A549 (cell line): ENCODE measurements at regions not wholly inside any gene's neighbourhood (a gene's known extent, or its start where the extent isn't known, plus 50 kb on each side); places are given as distances from the start of the nearest gene placed in this dataset.

Experiments used
- ATAC-seq, 2 experiments: fragments of 200-7000 bp in 1 of 2; fragments of >200 bp in 1 of 2; cut with Nextera tagmentation in 1 of 2; cut with Tn5 transposase in 1 of 2; 3 replicates each; pipeline versions ENCODE4 v1.8.0 to v1.9.1; 2018 to 2020; ENCODE audit warnings: mild to moderate bottlenecking in 1 of 2, moderate library complexity in 1 of 2
- CTCF ChIA-PET: fragments of 300-600 bp; sonication (Branson Sonifier 250); formaldehyde crosslinking; extraction: SDS; loops from one replicate; lab custom pipeline; 2021; ENCODE audit warnings: antibody characterized with exemption, inconsistent platforms; lab: Yijun Ruan, JAX
- POLR2A ChIA-PET: fragments of 350-600 bp; formaldehyde crosslinking; extraction: SDS; loops from one replicate; lab custom pipeline; 2021; ENCODE audit warnings: antibody characterized with exemption, inconsistent platforms; lab: Yijun Ruan, JAX
- DNase-seq, 2 experiments: peaks; one replicate each; pipeline versions ENCODE4 v3.0.0 to v3.0.0-alpha.2; 2011 to 2016; ENCODE audit warnings: low read depth in 1 of 2, low spot score in 1 of 2
- FAIRE-seq: peaks from 2 replicates; lab custom pipeline; 2011; peaks lifted over from hg19 to GRCh38; lab: Jason Lieb, UNC
- H3K27ac ChIP-seq, 2 experiments: fragments of >200 bp; sonication (Bioruptor Twin); formaldehyde crosslinking; 3 replicates each; pipeline ENCODE4 v1.5.1; 2016 to 2017
- H3K4me1 ChIP-seq: fragments of >200 bp; sonication (Bioruptor Twin); formaldehyde crosslinking; 3 replicates; pipeline ENCODE4 v1.6.1; 2016
- H3K4me2 ChIP-seq: fragments of >200 bp; sonication (Bioruptor Twin); formaldehyde crosslinking; 3 replicates; pipeline ENCODE4 v1.6.1; 2016
- H3K4me3 ChIP-seq: fragments of >200 bp; sonication (Bioruptor Twin); formaldehyde crosslinking; 3 replicates; pipeline ENCODE4 v1.5.1; 2016
- H3K9me3 ChIP-seq: fragments of >200 bp; sonication (Bioruptor Twin); formaldehyde crosslinking; 3 replicates; pipeline ENCODE4 v1.6.1; 2016
- CBX2 ChIP-seq: fragments of 200-600 bp; sonication (generic); IDR thresholded peaks from 2 replicates; pipeline ENCODE4 v1.6.1; 2016; ENCODE audit warnings: low read depth, mild to moderate bottlenecking, borderline replicate concordance
- CBX8 ChIP-seq: fragments of 200-600 bp; sonication (generic); IDR thresholded peaks from 2 replicates; pipeline ENCODE4 v1.6.1; 2016
- CHD4 ChIP-seq: fragments of 200-600 bp; sonication (generic); IDR thresholded peaks from 2 replicates; pipeline ENCODE4 v1.6.1; 2016; ENCODE audit warnings: antibody characterized with exemption, mild to moderate bottlenecking, borderline replicate concordance
- EHF ChIP-seq: fragments of 250-450 bp; sonication (Bioruptor Pico); IDR thresholded peaks from 2 replicates; pipeline ENCODE4 v1.5.0; 2020; ENCODE audit warnings: mild to moderate bottlenecking
- EHMT2 ChIP-seq: fragments of 200-600 bp; sonication (generic); IDR thresholded peaks from 2 replicates; pipeline ENCODE4 v1.6.1; 2016; ENCODE audit warnings: antibody characterized with exemption, low read depth, mild to moderate bottlenecking, moderate library complexity
- EP300 ChIP-seq, 2 experiments: fragments of >200 bp; sonication (Bioruptor Twin); formaldehyde crosslinking; IDR thresholded peaks; 2 replicates in 1 of 2; 3 replicates in 1 of 2; pipeline ENCODE4 v1.6.1; 2016 to 2017
- FOSB ChIP-seq: fragments of 250-450 bp; sonication (Bioruptor Pico); IDR thresholded peaks from 2 replicates; pipeline ENCODE4 v1.5.0; 2020; ENCODE audit warnings: mild to moderate bottlenecking, moderate library complexity
- FOXS1 ChIP-seq: fragments of 250-450 bp; sonication (Bioruptor Pico); IDR thresholded peaks from 2 replicates; pipeline ENCODE4 v1.5.0; 2020; ENCODE audit warnings: mild to moderate bottlenecking, moderate library complexity
- HDAC2 ChIP-seq: fragments of 200-600 bp; sonication (generic); IDR thresholded peaks from 2 replicates; pipeline ENCODE4 v1.6.1; 2016
- HOXA7 ChIP-seq: fragments of 250-450 bp; sonication (Bioruptor Pico); IDR thresholded peaks from 2 replicates; pipeline ENCODE4 v1.5.0; 2020; ENCODE audit warnings: mild to moderate bottlenecking, moderate library complexity
- MAFK ChIP-seq: fragments of 450-650 bp; IDR thresholded peaks from 2 replicates; pipeline ENCODE4 v1.6.1; 2014; ENCODE audit not compliant: partially characterized antibody
- NFE2L2 ChIP-seq: fragments of 150-350 bp; conservative IDR thresholded peaks from 2 replicates; pipeline ENCODE4 v1.6.1; 2014; ENCODE audit warnings: low read length
- POLR2AphosphoS2 ChIP-seq: conservative IDR thresholded peaks from 2 replicates; pipeline ENCODE4 v1.6.1; 2012; ENCODE audit warnings: low read length, improper control_type of control experiment, inconsistent platforms
- RARB ChIP-seq: fragments of 250-450 bp; sonication (Bioruptor Pico); IDR thresholded peaks from 2 replicates; pipeline ENCODE4 v1.8.0; 2021; ENCODE audit warnings: mild to moderate bottlenecking, moderate library complexity
- RCOR1 ChIP-seq: fragments of 150-350 bp; IDR thresholded peaks from 2 replicates; pipeline ENCODE4 v1.6.1; 2014; ENCODE audit warnings: antibody characterized with exemption, low read length, low read depth
- RFX5 ChIP-seq: fragments of 450-650 bp; IDR thresholded peaks from 2 replicates; pipeline ENCODE4 v1.7.1; 2014; ENCODE audit warnings: antibody characterized with exemption, mild to moderate bottlenecking, moderate library complexity
- TFCP2L1 ChIP-seq: fragments of 250-450 bp; sonication (Bioruptor Pico); IDR thresholded peaks from 2 replicates; pipeline ENCODE4 v1.5.0; 2021; ENCODE audit warnings: mild to moderate bottlenecking
- ZC3H11A ChIP-seq: fragments of 450-650 bp; IDR thresholded peaks from 2 replicates; pipeline ENCODE4 v1.6.1; 2014; ENCODE audit warnings: antibody characterized with exemption, mild to moderate bottlenecking
- WGBS: methylation state at CpG from one replicate; pipeline ENCODE4 v1.1.6; 2017; ENCODE audit errors: missing lambda C conversion rate; 5-methylcytosine and 5-hydroxymethylcytosine counted together
- TF ChIP-seq, protein P1 (sequence below): IDR thresholded peaks from 2 replicates; pipeline ENCODE4 v1.6.1; 2012; ENCODE audit warnings: low read depth, borderline replicate concordance
- TF ChIP-seq, protein P2 (sequence below): fragments of 250-450 bp; sonication (Bioruptor Pico); IDR thresholded peaks from 2 replicates; pipeline ENCODE4 v1.5.0; 2020; ENCODE audit warnings: low read depth, mild to moderate bottlenecking, moderate library complexity
- TF ChIP-seq, protein P3 (sequence below): IDR thresholded peaks from 2 replicates; pipeline ENCODE4 v1.6.1; 2012
- TF ChIP-seq, protein P4 (sequence below): fragments of >200 bp; sonication (Bioruptor Twin); formaldehyde crosslinking; IDR thresholded peaks from 2 replicates; pipeline ENCODE4 v1.6.1; 2016

DNA sequence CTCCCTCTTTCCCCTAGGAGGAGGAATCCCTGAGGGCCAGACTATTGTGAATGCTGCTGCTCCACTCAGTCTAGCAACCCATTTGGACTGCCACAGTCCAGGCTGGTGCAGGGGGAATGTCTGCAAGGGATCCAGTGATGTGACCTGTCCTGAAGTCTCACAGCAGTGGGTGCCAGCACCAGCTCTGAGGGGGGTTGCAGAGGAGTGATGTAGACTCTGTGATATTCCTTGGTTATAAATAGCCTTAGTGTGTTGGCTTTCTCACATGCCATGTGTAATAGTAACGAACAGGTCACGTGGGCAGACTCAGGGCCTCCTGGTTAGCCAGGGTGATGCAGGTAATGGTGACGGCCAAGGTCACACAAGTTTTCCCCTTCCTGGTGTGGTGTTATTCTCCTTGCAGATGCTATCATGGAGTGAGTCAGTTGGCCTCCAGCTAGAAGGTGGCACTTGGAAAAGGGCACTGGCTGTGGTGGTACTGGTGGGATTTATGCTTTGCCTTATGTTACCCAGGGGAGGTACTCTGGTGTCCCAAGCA lies 404.4 kb downstream of the UTRN start:
- POLR2A ChIA-PET = no interaction called here
- no peak overlapping the region for H3K4me3 ChIP-seq
- DNase-seq (no peak), ATAC-seq (no peak), FAIRE-seq (no peak)
- no peaks in the 10 kb centered on the region for H3K4me1 ChIP-seq
- H3K27ac ChIP-seq = no peak overlapping the region
- WGBS = 89% methylated on average over 3 of the region's 3 CpGs
- H3K9me3 ChIP-seq = no peaks in the 10 kb centered on the region
- TF ChIP-seq ZC3H11A (no peak), RCOR1 (no peak), EHMT2 (no peak), MAFK (no peak), EP300 (IDR thresholded peaks at IDR 0.05) (no peak), TFCP2L1 (CRISPR knock-in tag) (no peak)
- TF ChIP-seq, protein P1, sequence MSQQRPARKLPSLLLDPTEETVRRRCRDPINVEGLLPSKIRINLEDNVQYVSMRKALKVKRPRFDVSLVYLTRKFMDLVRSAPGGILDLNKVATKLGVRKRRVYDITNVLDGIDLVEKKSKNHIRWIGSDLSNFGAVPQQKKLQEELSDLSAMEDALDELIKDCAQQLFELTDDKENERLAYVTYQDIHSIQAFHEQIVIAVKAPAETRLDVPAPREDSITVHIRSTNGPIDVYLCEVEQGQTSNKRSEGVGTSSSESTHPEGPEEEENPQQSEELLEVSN = no peak
- TF ChIP-seq, protein P2, sequence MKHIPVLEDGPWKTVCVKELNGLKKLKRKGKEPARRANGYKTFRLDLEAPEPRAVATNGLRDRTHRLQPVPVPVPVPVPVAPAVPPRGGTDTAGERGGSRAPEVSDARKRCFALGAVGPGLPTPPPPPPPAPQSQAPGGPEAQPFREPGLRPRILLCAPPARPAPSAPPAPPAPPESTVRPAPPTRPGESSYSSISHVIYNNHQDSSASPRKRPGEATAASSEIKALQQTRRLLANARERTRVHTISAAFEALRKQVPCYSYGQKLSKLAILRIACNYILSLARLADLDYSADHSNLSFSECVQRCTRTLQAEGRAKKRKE (CRISPR knock-in tag) = no peak
- TF ChIP-seq, all 56 proteins: peak for 0
- CTCF ChIA-PET = no interaction called here
- H3K4me2 ChIP-seq = no peak overlapping the region

DNA sequence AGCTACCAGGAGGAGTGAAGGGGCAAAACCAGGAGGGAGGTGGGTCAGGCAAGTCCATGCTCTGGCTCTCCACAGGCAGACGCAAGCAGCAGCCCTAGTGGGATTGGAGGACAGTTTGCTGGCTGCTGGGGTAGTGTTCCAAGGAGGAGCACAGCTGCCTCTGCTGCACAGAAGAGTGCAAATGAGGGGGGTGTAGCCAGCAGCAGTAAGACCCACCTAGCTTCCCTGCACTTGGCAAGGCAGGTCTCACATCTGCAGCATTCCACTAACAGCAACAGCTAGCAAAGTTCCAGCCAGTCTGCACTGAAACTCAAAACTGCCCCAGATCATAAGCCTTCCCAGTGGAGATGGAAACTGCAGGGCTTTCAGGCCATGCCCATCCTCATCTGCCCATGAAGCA lies 405.0 kb downstream of the UTRN start:
- Histone ChIP-seq H3K27ac (no peak overlapping the region), H3K4me2 (no peak overlapping the region), H3K4me3 (no peak overlapping the region), H3K4me1 (no peaks in the 10 kb centered on the region), H3K9me3 (no peaks in the 10 kb centered on the region)
- TF ChIP-seq CBX2 = no peak
- TF ChIP-seq, protein P3, sequence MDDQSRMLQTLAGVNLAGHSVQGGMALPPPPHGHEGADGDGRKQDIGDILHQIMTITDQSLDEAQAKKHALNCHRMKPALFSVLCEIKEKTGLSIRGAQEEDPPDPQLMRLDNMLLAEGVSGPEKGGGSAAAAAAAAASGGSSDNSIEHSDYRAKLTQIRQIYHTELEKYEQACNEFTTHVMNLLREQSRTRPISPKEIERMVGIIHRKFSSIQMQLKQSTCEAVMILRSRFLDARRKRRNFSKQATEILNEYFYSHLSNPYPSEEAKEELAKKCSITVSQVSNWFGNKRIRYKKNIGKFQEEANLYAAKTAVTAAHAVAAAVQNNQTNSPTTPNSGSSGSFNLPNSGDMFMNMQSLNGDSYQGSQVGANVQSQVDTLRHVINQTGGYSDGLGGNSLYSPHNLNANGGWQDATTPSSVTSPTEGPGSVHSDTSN = no peak
- TF ChIP-seq HDAC2 = no peak
- TF ChIP-seq CBX8 = no peak
- no peak for TF ChIP-seq NFE2L2
- TF ChIP-seq FOSB (CRISPR knock-in tag) = no peak
- TF ChIP-seq EHF (CRISPR knock-in tag) = no peak
- no peak for TF ChIP-seq EHMT2
- no peak for TF ChIP-seq RARB (CRISPR knock-in tag)
- no peak for TF ChIP-seq CHD4
- DNase-seq = no peak
- no peak for FAIRE-seq
- WGBS = 91% methylated on average over 1 of the region's 1 CpG
- ChIA-PET CTCF (no interaction called here), POLR2A (no interaction called here)
- no peak for ATAC-seq

DNA sequence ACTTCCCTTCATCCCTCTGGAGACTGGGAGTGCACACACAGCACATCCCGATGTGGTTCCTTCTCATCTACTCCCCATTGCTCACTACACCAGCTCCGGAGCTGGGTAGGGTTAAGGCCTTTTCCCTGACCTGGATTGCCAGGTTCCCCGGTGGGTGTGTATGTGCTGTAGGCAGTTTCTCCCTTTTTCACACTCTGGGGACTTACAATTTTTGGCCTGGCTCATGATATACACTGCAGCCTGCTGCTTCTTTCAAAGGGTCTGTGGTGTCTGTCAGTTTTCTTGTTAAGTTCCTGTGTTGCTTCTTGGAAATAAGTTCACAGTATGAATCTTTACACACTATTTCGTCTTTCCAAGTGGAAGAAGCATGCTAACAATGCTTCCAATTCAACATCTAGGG lies 405.5 kb downstream of the UTRN start:
- FAIRE-seq (no peak), ATAC-seq (no peak), DNase-seq (no peak)
- ChIA-PET CTCF (no interaction called here), POLR2A (no interaction called here)
- 95% methylated on average over 4 of the region's 4 CpGs for WGBS
- Histone ChIP-seq H3K4me3 (no peak overlapping the region), H3K27ac (no peak overlapping the region), H3K9me3 (no peaks in the 10 kb centered on the region), H3K4me1 (no peaks in the 10 kb centered on the region), H3K4me2 (no peak overlapping the region)
- TF ChIP-seq, protein P4, sequence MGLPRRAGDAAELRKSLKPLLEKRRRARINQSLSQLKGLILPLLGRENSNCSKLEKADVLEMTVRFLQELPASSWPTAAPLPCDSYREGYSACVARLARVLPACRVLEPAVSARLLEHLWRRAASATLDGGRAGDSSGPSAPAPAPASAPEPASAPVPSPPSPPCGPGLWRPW = no peak
- TF ChIP-seq RFX5 (no peak), CHD4 (no peak), POLR2AphosphoS2 (no peak), FOXS1 (CRISPR knock-in tag) (no peak), HOXA7 (CRISPR knock-in tag) (no peak), RCOR1 (no peak)
